ENCODE measurements at regions not wholly inside any gene's neighbourhood (a gene's known extent, or its start where the extent isn't known, plus 50 kb on each side); places are given as distances from the start of the nearest gene placed in this dataset.

DNA sequence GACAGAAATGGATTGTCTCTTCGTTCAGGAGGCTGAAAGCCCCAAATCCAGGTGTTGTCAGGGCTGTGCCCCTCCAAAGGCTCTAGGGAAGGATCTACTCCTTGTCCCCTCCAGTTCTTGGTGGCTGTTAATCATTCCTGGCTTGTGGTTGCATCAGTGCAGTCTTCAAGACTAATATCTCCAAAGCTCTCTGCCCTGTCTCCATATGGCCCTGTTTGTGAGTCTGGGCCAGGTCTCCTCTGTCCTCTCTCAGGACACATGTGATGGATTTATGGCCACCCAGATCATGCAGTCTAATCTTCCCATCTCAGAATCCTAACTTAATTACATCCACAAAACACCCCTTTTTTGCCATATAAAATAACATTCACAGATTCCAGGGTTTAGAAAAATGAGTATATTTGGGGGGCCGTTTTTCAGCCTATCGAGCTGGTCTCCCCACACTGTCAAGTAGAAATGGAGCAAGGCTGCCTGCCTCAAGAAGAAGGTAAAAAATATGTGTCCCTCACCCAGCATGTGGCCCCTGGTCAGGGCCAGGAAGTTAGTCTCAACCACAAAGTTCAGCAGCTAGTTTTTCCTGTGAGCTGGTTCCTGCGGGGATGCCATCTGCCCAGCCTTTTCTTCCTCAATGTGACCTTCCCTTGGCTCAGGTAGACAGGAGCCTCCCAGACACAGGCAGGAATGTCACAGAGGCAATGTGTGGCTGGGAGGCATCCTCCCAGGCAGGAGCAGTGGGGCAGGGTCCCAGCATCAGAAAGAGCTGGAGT is 509.4 kb downstream of the IRX1 start:
- intact Hi-C loops (cut with micrococcal nuclease): no loop called here
- no peak for DNase-seq (ENCODE audit: low read depth, low spot score)
- no peaks in the 10 kb centered on the region for H4K20me1 ChIP-seq (replicated peaks; ENCODE audit: control insufficient read depth, extremely low read depth, insufficient read depth, low read length)
- peaks cover 4% of the 10 kb centered on the region for H3K9me3 ChIP-seq (replicated peaks; ENCODE audit: control insufficient read depth, insufficient read depth, low read length)
- no peaks in the 10 kb centered on the region for H3K36me3 ChIP-seq (ENCODE audit: control insufficient read depth in 2 of 2, extremely low read depth in 1 of 2, insufficient read depth in 2 of 2, low read length in 2 of 2)
- H3K9me1 ChIP-seq (replicated peaks; ENCODE audit: control insufficient read depth, extremely low read depth, insufficient read depth, low read length): no peaks in the 10 kb centered on the region
- no peak overlapping the region for H2AFZ ChIP-seq (ENCODE audit: low read depth, low read length)
- POLR2A ChIA-PET: no interaction called here
- H3K4me1 ChIP-seq (ENCODE audit: control insufficient read depth, extremely low read depth, insufficient read depth, low read length): no peaks in the 10 kb centered on the region
- BruUV-seq (replicated peaks): no TSS peak
- H3K27me3 ChIP-seq (ENCODE audit: control insufficient read depth in 2 of 2, insufficient read depth in 2 of 2, low read length in 2 of 2): no peaks in the 10 kb centered on the region
- H3K79me2 ChIP-seq (ENCODE audit: control insufficient read depth, insufficient read depth, low read length): no peaks in the 10 kb centered on the region
- FAIRE-seq: no peak
- no peak for TF ChIP-seq POLR2A (IDR thresholded peaks at IDR 0.05; ENCODE audit: low read depth, low read length)
- TF ChIP-seq, protein P1, sequence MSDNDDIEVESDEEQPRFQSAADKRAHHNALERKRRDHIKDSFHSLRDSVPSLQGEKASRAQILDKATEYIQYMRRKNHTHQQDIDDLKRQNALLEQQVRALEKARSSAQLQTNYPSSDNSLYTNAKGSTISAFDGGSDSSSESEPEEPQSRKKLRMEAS (IDR thresholded peaks at IDR 0.05; ENCODE audit: insufficient read depth, insufficient read length): no peak
- TF ChIP-seq JUN (IDR thresholded peaks at IDR 0.05; ENCODE audit: borderline replicate concordance, insufficient read depth, insufficient read length, low read depth): no peak
- no peak for TF ChIP-seq EZH2 (IDR thresholded peaks at IDR 0.05; ENCODE audit: borderline replicate concordance, low read depth, low read length, severe bottlenecking)
- no peak for TF ChIP-seq MYC (IDR thresholded peaks at IDR 0.05; ENCODE audit: low read depth, low read length)
- TF ChIP-seq POLR2AphosphoS5 (IDR thresholded peaks at IDR 0.05; ENCODE audit: insufficient read depth, low read depth, low read length): no peak
- no peak for TF ChIP-seq GATA2 (IDR thresholded peaks at IDR 0.05; ENCODE audit: insufficient read depth, insufficient read length, low read depth, low read length)
- TF ChIP-seq, protein P2, sequence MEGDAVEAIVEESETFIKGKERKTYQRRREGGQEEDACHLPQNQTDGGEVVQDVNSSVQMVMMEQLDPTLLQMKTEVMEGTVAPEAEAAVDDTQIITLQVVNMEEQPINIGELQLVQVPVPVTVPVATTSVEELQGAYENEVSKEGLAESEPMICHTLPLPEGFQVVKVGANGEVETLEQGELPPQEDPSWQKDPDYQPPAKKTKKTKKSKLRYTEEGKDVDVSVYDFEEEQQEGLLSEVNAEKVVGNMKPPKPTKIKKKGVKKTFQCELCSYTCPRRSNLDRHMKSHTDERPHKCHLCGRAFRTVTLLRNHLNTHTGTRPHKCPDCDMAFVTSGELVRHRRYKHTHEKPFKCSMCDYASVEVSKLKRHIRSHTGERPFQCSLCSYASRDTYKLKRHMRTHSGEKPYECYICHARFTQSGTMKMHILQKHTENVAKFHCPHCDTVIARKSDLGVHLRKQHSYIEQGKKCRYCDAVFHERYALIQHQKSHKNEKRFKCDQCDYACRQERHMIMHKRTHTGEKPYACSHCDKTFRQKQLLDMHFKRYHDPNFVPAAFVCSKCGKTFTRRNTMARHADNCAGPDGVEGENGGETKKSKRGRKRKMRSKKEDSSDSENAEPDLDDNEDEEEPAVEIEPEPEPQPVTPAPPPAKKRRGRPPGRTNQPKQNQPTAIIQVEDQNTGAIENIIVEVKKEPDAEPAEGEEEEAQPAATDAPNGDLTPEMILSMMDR (IDR thresholded peaks at IDR 0.05; ENCODE audit: extremely low read depth in 1 of 2, insufficient read depth in 1 of 2, low read depth in 1 of 2, low read length in 2 of 2): no peak
- TF ChIP-seq FOS (IDR thresholded peaks at IDR 0.05; ENCODE audit: borderline replicate concordance, insufficient read depth, low read length): no peak
- CTCF ChIA-PET: no interaction called here
- H3K4me3 ChIP-seq (replicated peaks in 1 of 3; ENCODE audit: insufficient read depth in 1 of 3, low read depth in 1 of 3, low read length in 3 of 3): no peak overlapping the region
- no peak overlapping the region for H3K9ac ChIP-seq (replicated peaks; ENCODE audit: extremely low read depth, insufficient read depth, low read length)
- no peak overlapping the region for H3K4me2 ChIP-seq (ENCODE audit: insufficient read depth, low read length)
- dilution Hi-C loops (cut with MboI; ENCODE audit: extremely low pct_ligation_motif_present, low sequenced_read_pairs): no loop called here
- no peak overlapping the region for H3K27ac ChIP-seq (ENCODE audit: insufficient read depth, low read depth, low read length)
